KMS-11 (cell line): ENCODE measurements at regions not wholly inside any gene's neighbourhood (a gene's known extent, or its start where the extent isn't known, plus 50 kb on each side); places are given as distances from the start of the nearest gene placed in this dataset.

Experiments used
- H2AFZ ChIP-seq: fragments of 200-600 bp; sonication (generic); 2 replicates; pipeline ENCODE4 v1.6.1; 2016; ENCODE audit warnings: antibody characterized with exemption, mixed run types, low read depth
- H3K27ac ChIP-seq: fragments of 200-600 bp; sonication (generic); 2 replicates; pipeline ENCODE4 v1.6.1; 2016; ENCODE audit warnings: mild to moderate bottlenecking, mixed run types
- H3K27me3 ChIP-seq: fragments of 200-600 bp; sonication (generic); 2 replicates; pipeline ENCODE4 v1.6.1; 2017; ENCODE audit warnings: mild to moderate bottlenecking, low read depth, mixed run types, moderate library complexity; ENCODE audit not compliant: insufficient read depth
- H3K36me3 ChIP-seq: fragments of 200-600 bp; sonication (generic); 2 replicates; pipeline ENCODE4 v1.6.1; 2017; ENCODE audit warnings: mild to moderate bottlenecking, mixed run types; ENCODE audit not compliant: insufficient read depth
- H3K4me1 ChIP-seq: fragments of 200-600 bp; sonication (generic); 2 replicates; pipeline ENCODE4 v1.6.1; 2016; ENCODE audit warnings: mild to moderate bottlenecking, low read depth, mixed run types; ENCODE audit not compliant: poor library complexity, severe bottlenecking
- H3K4me2 ChIP-seq: fragments of 200-600 bp; sonication (generic); 2 replicates; pipeline ENCODE4 v1.7.0; 2016; ENCODE audit warnings: mild to moderate bottlenecking, mixed run types
- H3K4me3 ChIP-seq: fragments of 200-600 bp; sonication (generic); IDR thresholded peaks from 2 replicates; pipeline ENCODE4 v1.6.1; 2017; ENCODE audit warnings: low read depth, low read length, mixed read lengths; ENCODE audit not compliant: insufficient read depth
- H3K79me2 ChIP-seq: fragments of 200-600 bp; sonication (generic); 2 replicates; pipeline ENCODE4 v1.6.1; 2016; ENCODE audit warnings: low read depth, mixed run types; ENCODE audit not compliant: insufficient read depth
- H3K9ac ChIP-seq: fragments of 200-600 bp; sonication (generic); 2 replicates; pipeline ENCODE4 v1.6.1; 2016; ENCODE audit warnings: mild to moderate bottlenecking, mixed run types
- H4K20me1 ChIP-seq: fragments of 200-600 bp; sonication (generic); 2 replicates; pipeline ENCODE4 v1.6.1; 2016; ENCODE audit warnings: mild to moderate bottlenecking, mixed run types; ENCODE audit not compliant: insufficient read depth
- CTCF ChIP-seq: fragments of 200-600 bp; sonication (generic); conservative IDR thresholded peaks from 2 replicates; pipeline ENCODE4 v1.6.1; 2017; ENCODE audit warnings: low read depth, mild to moderate bottlenecking, antibody characterized with exemption, low read length, moderate library complexity, mixed read lengths

- no peaks in the 10 kb centered on the region for H4K20me1 ChIP-seq
- no peak overlapping the region for H2AFZ ChIP-seq
- H3K27me3 ChIP-seq, result no peaks in the 10 kb centered on the region
- H3K4me3 ChIP-seq, result no peak overlapping the region
- H3K36me3 ChIP-seq, result no peaks in the 10 kb centered on the region
- H3K4me1 ChIP-seq, result no peaks in the 10 kb centered on the region
- no peak overlapping the region for H3K9ac ChIP-seq
- no peak overlapping the region for H3K4me2 ChIP-seq
- H3K27ac ChIP-seq, result no peak overlapping the region
- no peak for TF ChIP-seq CTCF
- no peaks in the 10 kb centered on the region for H3K79me2 ChIP-seq
Observed at GRCh38 chr5:155850370-155850769, 476.6 kb upstream of the SGCD start.

- no peak overlapping the region for H2AFZ ChIP-seq
- no peak overlapping the region for H3K4me2 ChIP-seq
- H3K4me3 ChIP-seq, result no peak overlapping the region
- no peaks in the 10 kb centered on the region for H4K20me1 ChIP-seq
- H3K36me3 ChIP-seq, result no peaks in the 10 kb centered on the region
- H3K4me1 ChIP-seq, result no peaks in the 10 kb centered on the region
- no peak overlapping the region for H3K9ac ChIP-seq
- no peaks in the 10 kb centered on the region for H3K79me2 ChIP-seq
- H3K27me3 ChIP-seq, result no peaks in the 10 kb centered on the region
- no peak overlapping the region for H3K27ac ChIP-seq
- no peak for TF ChIP-seq CTCF
Observed at GRCh38 chr5:155866971-155867370, 460.0 kb upstream of the SGCD start.

- no peaks in the 10 kb centered on the region for H3K36me3 ChIP-seq
- no peaks in the 10 kb centered on the region for H4K20me1 ChIP-seq
- H3K27me3 ChIP-seq, result no peaks in the 10 kb centered on the region
- TF ChIP-seq CTCF, result no peak
- no peak overlapping the region for H3K9ac ChIP-seq
- no peak overlapping the region for H3K27ac ChIP-seq
- H3K79me2 ChIP-seq, result no peaks in the 10 kb centered on the region
- H2AFZ ChIP-seq, result no peak overlapping the region
- no peak overlapping the region for H3K4me3 ChIP-seq
- no peaks in the 10 kb centered on the region for H3K4me1 ChIP-seq
- no peak overlapping the region for H3K4me2 ChIP-seq
Observed at GRCh38 chr5:155867522-155868088, 459.4 kb upstream of the SGCD start.

GRCh38 chr5:155870636-155871035 lies 456.3 kb upstream of the SGCD start:
- no peak overlapping the region for H3K9ac ChIP-seq
- no peak overlapping the region for H2AFZ ChIP-seq
- no peaks in the 10 kb centered on the region for H3K4me1 ChIP-seq
- no peak for TF ChIP-seq CTCF
- H3K27ac ChIP-seq, result no peak overlapping the region
- no peak overlapping the region for H3K4me3 ChIP-seq
- H3K36me3 ChIP-seq, result no peaks in the 10 kb centered on the region
- H4K20me1 ChIP-seq, result no peaks in the 10 kb centered on the region
- H3K4me2 ChIP-seq, result no peak overlapping the region
- H3K79me2 ChIP-seq, result no peaks in the 10 kb centered on the region
- H3K27me3 ChIP-seq, result no peaks in the 10 kb centered on the region
